ENCODE measurements at regions not wholly inside any gene's neighbourhood (a gene's known extent, or its start where the extent isn't known, plus 50 kb on each side); places are given as distances from the start of the nearest gene placed in this dataset.

GRCh38 chr6:29777310-29777709 lies 50.3 kb upstream of the HLA-G start:
- ChIA-PET CTCF (interaction anchor here (1.1 to 1.6 kb wide), 3 partner anchors 23 to 124 kb away, joined by 3 read pairs; no protein-coding TSS in a partner anchor), POLR2A (no interaction called here)
- no peaks in the 10 kb centered on the region for H3K27me3 ChIP-seq (ENCODE audit: control insufficient read depth, insufficient read depth, low read length)
- no peak overlapping the region for H3K27ac ChIP-seq (ENCODE audit: low read depth, low read length)
- TF ChIP-seq CTCF (IDR thresholded peaks at IDR 0.05; ENCODE audit: low read depth, low read length): no peak
- H3K9me3 ChIP-seq (ENCODE audit: control insufficient read depth, insufficient read depth, low read length): no peaks in the 10 kb centered on the region
- no peak for DNase-seq (ENCODE audit: low read depth, low spot score)
- no peak overlapping the region for H3K4me3 ChIP-seq (ENCODE audit: low read depth, low read length)

All from AG04450 (cell line).